Osteocyte (in vitro differentiated cells): ENCODE measurements at regions not wholly inside any gene's neighbourhood (a gene's known extent, or its start where the extent isn't known, plus 50 kb on each side); places are given as distances from the start of the nearest gene placed in this dataset.
A peak's percentile ranks its signal among the peaks of the same experiment; 100 is the strongest.

ENCODE experiments used
- DNase-seq: peaks from one replicate; pipeline ENCODE4 v3.0.0; 2021; ENCODE audit warnings: mixed read lengths; ENCODE audit not compliant: unreplicated experiment; ENCODE audit errors: extremely low spot score
- H3K27ac Mint-ChIP-seq: one replicate; pipeline ENCODE4 v1.8.0; 2021; ENCODE audit warnings: mild to moderate bottlenecking, mixed read lengths; ENCODE audit not compliant: unreplicated experiment
- H3K27me3 Mint-ChIP-seq: one replicate; pipeline ENCODE4 v1.8.0; 2021; ENCODE audit warnings: mixed read lengths; ENCODE audit not compliant: unreplicated experiment
- H3K36me3 Mint-ChIP-seq: one replicate; pipeline ENCODE4 v1.8.0; 2021; ENCODE audit warnings: mixed read lengths; ENCODE audit not compliant: unreplicated experiment
- H3K4me1 Mint-ChIP-seq: one replicate; pipeline ENCODE4 v1.8.0; 2021; ENCODE audit warnings: mixed read lengths; ENCODE audit not compliant: unreplicated experiment
- H3K4me3 Mint-ChIP-seq: one replicate; pipeline ENCODE4 v1.8.0; 2021; ENCODE audit warnings: mild to moderate bottlenecking, moderate library complexity, mixed read lengths; ENCODE audit not compliant: unreplicated experiment
- H3K9me3 Mint-ChIP-seq: one replicate; pipeline ENCODE4 v1.8.0; 2021; ENCODE audit warnings: mixed read lengths; ENCODE audit not compliant: unreplicated experiment
- CTCF ChIP-seq: fragments of 200-600 bp; sonication (generic); IDR thresholded peaks from 2 replicates; pipeline ENCODE4 v1.5.0; 2021; ENCODE audit warnings: antibody characterized with exemption, mild to moderate bottlenecking, moderate library complexity

DNA sequence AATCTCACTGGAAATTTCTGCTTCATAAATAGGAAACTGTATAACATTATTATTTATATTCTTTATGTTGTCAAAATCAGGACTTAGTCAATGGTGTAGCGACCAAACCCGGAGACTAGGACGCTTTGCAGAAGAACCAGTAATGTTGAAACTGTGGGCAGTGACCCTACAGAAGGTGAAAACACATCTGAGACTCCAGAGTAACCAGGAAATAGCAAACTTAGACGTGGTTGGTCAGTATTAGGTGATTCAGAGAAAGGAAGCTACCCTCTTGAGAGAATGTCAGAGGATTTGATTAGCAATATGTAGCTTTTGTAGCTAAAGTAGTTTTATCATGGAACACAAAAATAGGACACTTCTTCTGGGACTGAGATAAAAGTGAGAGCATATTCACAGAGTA is 381.9 kb downstream of the SLC16A7 start:
- Mint-ChIP-seq H3K4me3 (no peak overlapping the region), H3K4me1 (peaks cover 24% of the 10 kb centered on the region), H3K27me3 (no peaks in the 10 kb centered on the region), H3K36me3 (no peaks in the 10 kb centered on the region), H3K27ac (no peak overlapping the region), H3K9me3 (no peaks in the 10 kb centered on the region)
- no peak for DNase-seq
- TF ChIP-seq CTCF = no peak

GRCh38 chr12:59980476-59980875 is 384.6 kb downstream of the SLC16A7 start:
- peaks cover 9% of the 10 kb centered on the region for H3K9me3 Mint-ChIP-seq
- no peak for DNase-seq
- peaks cover 3% of the 10 kb centered on the region for H3K36me3 Mint-ChIP-seq
- H3K4me3 Mint-ChIP-seq = no peak overlapping the region
- no peak for TF ChIP-seq CTCF
- H3K27ac Mint-ChIP-seq = peak overlapping the region; percentile 39
- H3K4me1 Mint-ChIP-seq = peaks cover 19% of the 10 kb centered on the region
- no peaks in the 10 kb centered on the region for H3K27me3 Mint-ChIP-seq

GRCh38 chr12:59999291-59999690 is 403.5 kb downstream of the SLC16A7 start:
- H3K4me1 Mint-ChIP-seq = no peaks in the 10 kb centered on the region
- no peak for DNase-seq
- H3K9me3 Mint-ChIP-seq = peaks cover 21% of the 10 kb centered on the region
- no peak for TF ChIP-seq CTCF
- H3K27ac Mint-ChIP-seq = no peak overlapping the region
- no peak overlapping the region for H3K4me3 Mint-ChIP-seq
- no peaks in the 10 kb centered on the region for H3K36me3 Mint-ChIP-seq
- H3K27me3 Mint-ChIP-seq = no peaks in the 10 kb centered on the region

DNA sequence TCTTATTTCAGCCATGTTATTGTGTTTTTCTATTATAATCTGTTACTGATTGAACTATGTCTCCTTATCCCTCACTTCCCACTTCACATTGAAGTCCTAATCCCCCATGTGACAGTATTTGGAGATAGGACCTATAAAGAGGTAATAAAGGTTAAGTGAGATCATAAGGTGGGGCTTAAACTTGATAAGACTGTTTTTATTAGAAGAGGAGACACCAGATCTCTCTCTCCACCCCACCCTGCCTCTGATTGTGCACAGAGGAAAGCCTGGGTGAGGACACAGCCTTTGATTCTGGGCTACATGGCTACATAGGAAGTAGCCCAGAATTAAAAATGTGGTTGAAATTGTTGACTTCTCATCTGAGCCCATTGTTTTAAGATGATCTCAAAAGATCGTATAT is 414.7 kb downstream of the SLC16A7 start:
- H3K27me3 Mint-ChIP-seq = no peaks in the 10 kb centered on the region
- no peaks in the 10 kb centered on the region for H3K9me3 Mint-ChIP-seq
- no peak overlapping the region for H3K27ac Mint-ChIP-seq
- no peak for TF ChIP-seq CTCF
- H3K4me1 Mint-ChIP-seq = no peaks in the 10 kb centered on the region
- no peaks in the 10 kb centered on the region for H3K36me3 Mint-ChIP-seq
- DNase-seq = no peak
- H3K4me3 Mint-ChIP-seq = no peak overlapping the region

DNA sequence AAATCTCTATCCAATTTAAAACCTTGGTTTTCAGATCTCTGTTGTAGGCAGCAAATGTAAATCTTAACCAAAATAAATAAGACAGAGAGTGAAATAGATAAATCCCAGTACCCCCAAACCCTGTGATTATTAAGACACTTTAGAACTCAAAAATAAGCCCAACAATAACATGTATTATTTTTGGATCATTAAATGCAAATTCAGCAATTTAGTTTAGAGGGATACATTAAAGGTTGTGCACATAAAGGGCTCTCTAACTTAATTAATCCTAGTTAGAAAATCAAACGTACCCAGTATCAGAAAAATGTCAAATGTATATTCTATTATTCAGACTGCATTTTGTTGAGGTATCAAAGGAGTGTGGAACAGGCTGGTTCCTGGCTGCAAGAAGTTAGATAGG is 416.8 kb downstream of the SLC16A7 start:
- Mint-ChIP-seq H3K4me3 (no peak overlapping the region), H3K4me1 (no peaks in the 10 kb centered on the region), H3K27me3 (no peaks in the 10 kb centered on the region), H3K27ac (no peak overlapping the region), H3K9me3 (no peaks in the 10 kb centered on the region), H3K36me3 (no peaks in the 10 kb centered on the region)
- TF ChIP-seq CTCF = no peak
- DNase-seq = no peak
